GM21390 (cell line): ENCODE measurements at regions not wholly inside any gene's neighbourhood (a gene's known extent, or its start where the extent isn't known, plus 50 kb on each side); places are given as distances from the start of the nearest gene placed in this dataset.

Source experiments
- ATAC-seq: cut with Tn5 transposase; IDR thresholded peaks from one replicate; pipeline ENCODE4 v1.9.1; 2021; ENCODE audit not compliant: unreplicated experiment

- no peak for ATAC-seq
Measured at GRCh38 chr11:116698080-116698479, 74.7 kb downstream of the BUD13 start.

DNA sequence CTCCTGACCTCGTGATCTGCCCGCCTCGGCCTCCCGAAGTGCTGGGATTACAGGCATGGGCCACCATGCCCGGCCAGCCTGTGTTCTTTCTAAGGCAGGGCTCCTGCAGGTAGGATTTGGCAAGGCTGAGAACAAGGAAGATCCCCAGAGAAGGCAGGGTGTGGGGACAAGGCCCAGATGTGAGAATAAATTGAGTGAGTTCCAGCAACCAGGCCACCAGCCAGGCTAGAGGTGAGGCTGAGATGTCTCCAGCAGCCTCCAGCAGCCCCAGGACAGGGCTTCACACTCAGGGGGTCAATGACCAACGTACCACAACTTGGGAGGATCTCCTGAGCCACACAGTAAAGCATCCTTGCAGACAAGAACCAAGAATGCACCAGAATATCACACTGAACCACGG is 75.1 kb downstream of the BUD13 start:
- ATAC-seq: no peak

DNA sequence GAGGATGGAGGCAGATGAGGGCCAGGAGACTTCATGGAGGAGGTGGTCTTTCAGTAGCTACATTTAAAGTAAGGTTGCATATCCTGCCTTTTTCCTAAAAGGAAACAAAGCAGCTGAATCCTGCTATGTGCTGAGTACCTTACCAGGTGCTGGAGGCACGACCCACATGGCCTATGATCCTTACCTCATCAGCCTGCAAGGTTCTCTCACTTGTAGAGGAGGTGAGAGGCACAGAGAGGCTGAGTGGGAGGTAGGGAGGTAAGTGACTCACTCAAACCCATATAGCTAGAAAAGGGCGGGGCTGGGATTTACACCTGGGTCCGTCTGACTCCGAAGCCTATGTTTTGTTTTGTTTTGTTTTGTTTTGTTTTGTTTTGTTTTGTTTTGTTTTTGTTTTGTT is 75.8 kb downstream of the BUD13 start:
- no peak for ATAC-seq

GRCh38 chr11:116696381-116696941 is 76.3 kb downstream of the BUD13 start:
- no peak for ATAC-seq

GRCh38 chr11:116695657-116696254 is 77.0 kb downstream of the BUD13 start:
- ATAC-seq: no peak

GRCh38 chr11:116694815-116695590 is 77.8 kb downstream of the BUD13 start:
- no peak for ATAC-seq

DNA sequence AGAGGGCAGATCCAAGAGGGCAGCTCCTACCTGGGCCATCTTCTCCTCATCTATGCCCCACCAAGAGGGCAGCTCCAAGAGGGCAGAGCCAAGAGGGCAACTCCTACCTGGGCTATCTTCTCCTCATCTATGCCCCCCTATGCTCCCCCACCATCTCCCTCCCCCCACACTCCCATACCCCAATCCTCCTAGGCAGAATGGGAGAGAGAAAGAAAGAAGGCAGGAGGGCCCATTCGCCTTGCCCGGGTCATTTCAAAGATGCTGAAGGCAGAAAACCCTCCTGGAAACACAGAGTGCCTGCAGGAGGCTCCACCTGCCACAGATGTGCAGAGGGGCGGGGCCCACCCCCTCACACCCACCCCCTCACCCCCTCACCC is 78.5 kb downstream of the BUD13 start:
- ATAC-seq: no peak

DNA sequence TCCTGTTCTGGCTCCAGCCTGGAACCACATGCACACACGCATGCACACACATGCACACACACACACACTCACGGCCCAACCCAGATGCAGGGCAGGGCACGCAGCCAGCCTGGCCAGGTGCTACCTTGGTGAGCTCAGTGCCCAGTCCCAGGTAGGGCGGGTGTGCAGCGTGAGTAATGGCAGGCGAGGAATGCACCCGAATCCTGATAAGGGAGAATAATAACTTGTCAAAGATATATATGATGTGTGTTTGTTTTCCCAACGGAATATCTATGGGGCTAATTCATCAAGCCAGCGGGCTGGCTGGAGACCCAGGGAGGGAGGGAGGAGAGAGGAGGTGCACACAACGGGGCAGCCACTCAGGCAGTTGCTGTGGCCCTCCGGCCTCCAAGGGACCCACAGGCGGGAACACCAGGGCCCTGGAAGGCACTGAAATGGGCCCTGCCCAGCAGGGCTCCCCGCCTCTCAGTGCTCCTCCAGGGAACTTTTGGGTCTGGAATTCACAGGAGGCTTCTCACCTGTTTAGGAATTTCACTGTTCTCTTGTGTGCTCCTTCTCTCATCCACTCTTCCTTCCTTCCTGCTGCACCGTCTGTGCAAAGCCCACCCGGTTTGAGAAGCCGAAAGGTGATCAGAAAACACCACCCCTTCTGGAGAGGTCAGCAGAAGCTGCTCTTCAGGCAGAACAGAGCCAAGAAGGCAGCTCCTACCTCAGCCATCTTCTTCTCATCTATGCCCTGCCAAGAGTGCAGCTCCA is 79.0 kb downstream of the BUD13 start:
- ATAC-seq: no peak

- ATAC-seq: no peak
Measured at GRCh38 chr11:116693102-116693570, 79.7 kb downstream of the BUD13 start.

- ATAC-seq: no peak
Measured at GRCh38 chr11:116692318-116693101, 80.3 kb downstream of the BUD13 start.

GRCh38 chr11:116691771-116692177 is 81.0 kb downstream of the BUD13 start:
- peak; percentile 79 for ATAC-seq

DNA sequence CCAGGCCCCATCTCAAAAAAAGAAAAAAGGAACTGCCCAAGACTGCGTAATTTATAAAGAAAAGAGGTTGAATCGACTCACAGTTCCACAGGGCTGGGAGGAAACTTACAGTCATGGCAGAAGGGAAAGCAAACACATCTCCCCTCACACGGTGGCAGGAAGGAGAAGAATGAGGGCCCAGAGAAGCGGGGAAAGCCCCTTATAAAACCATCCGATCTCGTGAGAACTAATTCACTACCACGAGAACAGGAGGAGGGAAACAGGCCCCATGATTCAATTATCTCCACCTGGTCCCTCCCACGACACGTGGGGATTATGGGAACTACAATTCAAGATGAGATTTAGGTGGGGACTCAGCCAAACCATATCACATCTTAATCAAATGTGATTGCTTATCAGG is 82.2 kb downstream of the BUD13 start:
- ATAC-seq: no peak

DNA sequence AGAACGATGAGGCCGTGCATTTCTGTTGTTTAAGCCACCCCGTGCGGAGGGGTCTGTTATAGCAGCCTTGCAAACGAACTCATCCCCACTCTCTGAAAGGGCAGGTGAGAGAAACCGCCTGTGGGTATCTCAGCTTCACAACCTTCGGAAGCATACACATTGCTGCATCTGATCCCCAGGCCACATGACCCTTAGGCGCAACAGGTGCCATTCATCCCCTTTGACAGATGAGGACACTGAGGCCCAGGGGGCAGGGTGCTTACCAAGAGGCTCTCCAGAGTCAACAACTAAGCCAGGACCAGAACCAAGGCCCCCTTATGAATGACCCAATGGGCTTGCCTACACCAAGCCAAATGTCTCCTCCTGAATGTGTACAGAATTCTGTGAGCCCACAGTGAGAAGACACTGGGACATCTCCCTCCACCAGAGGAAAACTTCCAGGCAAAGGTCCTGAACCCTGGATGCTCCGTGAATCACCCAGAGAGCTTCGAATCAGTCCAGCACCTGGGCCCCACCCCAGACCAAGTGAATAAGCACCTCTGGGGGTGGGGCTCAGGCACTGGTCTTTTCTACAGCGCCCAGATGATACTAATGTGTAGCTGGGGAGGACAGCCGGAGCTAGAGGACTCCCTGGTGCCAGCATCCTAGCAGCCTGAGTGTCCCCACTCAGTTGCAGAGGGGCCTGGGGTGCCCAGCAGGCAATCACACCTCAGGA is 83.2 kb downstream of the BUD13 start:
- ATAC-seq: no peak

DNA sequence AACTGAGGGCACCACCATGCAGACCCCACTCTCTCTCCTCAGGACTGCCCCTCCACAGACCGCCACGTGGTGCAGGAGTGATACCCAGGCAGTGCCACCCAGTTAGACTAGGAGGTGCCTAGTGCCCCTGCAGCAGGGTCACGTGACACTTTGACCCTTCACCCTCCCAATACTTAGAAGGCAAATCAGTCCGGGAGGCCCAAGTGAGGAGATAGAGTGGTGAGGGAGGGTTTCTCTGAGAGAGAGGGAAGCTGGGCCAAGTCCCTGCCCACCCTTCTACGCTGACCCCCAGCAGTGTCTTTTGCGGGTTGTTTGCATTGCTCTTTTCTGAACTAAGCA is 84.6 kb downstream of the BUD13 start:
- no peak for ATAC-seq

- no peak for ATAC-seq
Measured at GRCh38 chr11:116687458-116688201, 85.2 kb downstream of the BUD13 start.

DNA sequence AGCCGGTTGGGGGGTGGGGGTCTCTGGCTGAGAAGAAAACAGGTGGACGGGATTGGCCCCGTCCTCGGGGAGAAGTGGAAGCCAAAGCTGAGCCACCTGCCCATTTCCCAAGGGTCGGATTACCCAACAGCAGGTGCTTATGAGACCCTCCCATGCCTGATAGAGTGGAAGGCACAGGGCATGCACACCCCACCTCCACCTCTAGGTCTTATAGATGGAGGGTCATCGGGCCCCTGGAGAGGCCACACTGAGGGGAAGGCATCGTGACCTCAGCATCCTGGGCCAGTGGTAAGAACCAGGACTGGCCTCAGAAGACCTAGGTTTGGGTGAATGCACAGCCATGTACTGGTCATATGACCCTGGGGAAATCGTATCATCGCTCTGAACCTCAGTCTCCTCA is 85.9 kb downstream of the BUD13 start:
- ATAC-seq: no peak

DNA sequence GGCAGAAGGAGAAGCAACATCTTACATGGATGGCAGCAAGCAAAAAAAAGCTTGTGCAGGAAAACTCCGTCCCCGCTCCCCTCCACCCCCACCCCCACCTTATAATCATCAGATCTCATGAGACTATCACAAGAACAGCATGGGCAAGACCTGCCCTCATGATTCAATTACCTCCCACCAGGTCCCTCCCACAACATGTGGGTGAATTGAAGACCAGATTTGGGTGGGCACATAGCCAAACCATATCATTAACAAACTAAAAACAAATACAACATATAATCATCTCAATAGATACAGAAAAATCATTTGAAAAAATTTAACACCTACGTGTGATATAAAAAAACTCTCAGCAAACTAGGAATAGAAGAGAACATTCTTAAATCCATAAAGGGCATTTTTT is 88.8 kb downstream of the BUD13 start:
- ATAC-seq: no peak

GRCh38 chr11:116680349-116681125 is 92.2 kb downstream of the BUD13 start:
- no peak for ATAC-seq

DNA sequence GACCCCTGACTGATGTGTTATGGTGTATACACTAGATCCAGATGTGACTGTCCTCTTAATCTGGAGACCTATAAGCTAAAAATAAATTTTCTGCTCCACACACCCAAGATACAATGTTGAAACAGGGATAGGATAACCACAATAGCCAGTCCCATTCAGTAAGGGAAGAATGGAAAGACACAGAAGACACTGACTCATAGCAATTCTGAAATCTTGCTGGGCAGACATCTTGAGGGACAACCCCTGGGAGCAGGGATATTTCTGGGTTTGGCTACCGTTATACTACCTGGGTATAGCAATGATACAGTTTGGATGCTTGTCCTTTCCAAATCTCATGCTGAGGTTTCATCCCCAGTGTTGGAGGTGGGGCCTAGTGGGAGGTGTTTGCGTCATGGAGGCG is 93.9 kb downstream of the BUD13 start:
- no peak for ATAC-seq
